Endothelial cell of umbilical vein (primary cell): ENCODE measurements at regions not wholly inside any gene's neighbourhood (a gene's known extent, or its start where the extent isn't known, plus 50 kb on each side); places are given as distances from the start of the nearest gene placed in this dataset.

Experiments used
- BruUV-seq: library from RNA; stranded (reverse); fragments of 400-500 nt; replicated peaks from 2 replicates; lab custom pipeline; 2021; lab: Mats Ljungman, UMichigan
- CTCF ChIA-PET: fragments of 300-600, 350-600 bp; sonication (Branson Sonifier 250); formaldehyde crosslinking; loops from one replicate; lab custom pipeline; 2021; ENCODE audit warnings: antibody characterized with exemption, inconsistent platforms; lab: Charles Lee
- POLR2A ChIA-PET: fragments of 300-600, 350-600 bp; sonication (Branson Sonifier 250); formaldehyde crosslinking; loops from one replicate; lab custom pipeline; 2021; ENCODE audit warnings: antibody characterized with exemption, inconsistent platforms; lab: Charles Lee
- DNase-seq: peaks from one replicate; pipeline ENCODE4 v3.0.0-alpha.2; 2011; ENCODE audit warnings: low read depth, low spot score
- FAIRE-seq: peaks from 2 replicates; lab custom pipeline; 2011; peaks lifted over from hg19 to GRCh38; lab: Jason Lieb, UNC
- H2AFZ ChIP-seq: 2 replicates; pipeline ENCODE4 v1.6.0; 2012; ENCODE audit warnings: low read depth, low read length, control low read depth, inconsistent platforms
- H3K27ac ChIP-seq: 2 replicates; pipeline ENCODE4 v1.5.1; 2011; ENCODE audit warnings: low read depth, mild to moderate bottlenecking, control low read depth, low read length, moderate library complexity; ENCODE audit not compliant: insufficient read depth
- H3K27me3 ChIP-seq, 2 experiments: 2 replicates each; pipeline versions ENCODE4 v1.6.0 to v1.6.1; 2011; ENCODE audit warnings: low read length in 2 of 2, mixed read lengths in 1 of 2; ENCODE audit not compliant: control insufficient read depth in 2 of 2, insufficient read depth in 2 of 2
- H3K36me3 ChIP-seq, 2 experiments: 2 replicates in 1 of 2; 3 replicates in 1 of 2; pipeline ENCODE4 v1.5.1; 2011; ENCODE audit warnings: low read length in 2 of 2, mild to moderate bottlenecking in 1 of 2, moderate library complexity in 1 of 2; ENCODE audit not compliant: control insufficient read depth in 2 of 2, insufficient read depth in 2 of 2; ENCODE audit errors: extremely low read depth in 1 of 2
- H3K4me1 ChIP-seq: 3 replicates; pipeline ENCODE4 v1.5.1; 2011; ENCODE audit warnings: mild to moderate bottlenecking, low read length; ENCODE audit not compliant: control insufficient read depth, insufficient read depth; ENCODE audit errors: extremely low read depth
- H3K4me2 ChIP-seq: 2 replicates; pipeline ENCODE4 v1.6.1; 2011; ENCODE audit warnings: low read length, control low read depth, mixed read lengths; ENCODE audit not compliant: insufficient read depth
- H3K4me3 ChIP-seq, 3 experiments: fragments of 200-600 bp in 1 of 3; sonication (generic), shearing (Covaris generic) in 1 of 3; replicated peaks in 1 of 3; 2 replicates each; pipeline ENCODE4 v1.5.1; 2011 to 2016; ENCODE audit warnings: control low read depth in 3 of 3, low read length in 3 of 3, mild to moderate bottlenecking in 2 of 3, inconsistent platforms in 1 of 3, low read depth in 1 of 3, moderate library complexity in 1 of 3; ENCODE audit not compliant: insufficient read depth in 1 of 3
- H3K79me2 ChIP-seq: 2 replicates; pipeline ENCODE4 v1.6.0; 2012; ENCODE audit warnings: low read length, inconsistent platforms; ENCODE audit not compliant: control insufficient read depth, insufficient read depth
- H3K9ac ChIP-seq: replicated peaks from 2 replicates; pipeline ENCODE3; 2011; ENCODE audit warnings: low read length, control low read depth; ENCODE audit not compliant: insufficient read depth; ENCODE audit errors: extremely low read depth
- H3K9me1 ChIP-seq: replicated peaks from 3 replicates; pipeline ENCODE4 v1.6.0; 2011; ENCODE audit warnings: mild to moderate bottlenecking, low read length; ENCODE audit not compliant: control insufficient read depth, insufficient read depth; ENCODE audit errors: extremely low read depth
- H3K9me3 ChIP-seq: replicated peaks from 2 replicates; pipeline ENCODE4 v1.5.1; 2012; ENCODE audit warnings: low read length, inconsistent platforms; ENCODE audit not compliant: control insufficient read depth, insufficient read depth
- H4K20me1 ChIP-seq: replicated peaks from 2 replicates; pipeline ENCODE3; 2011; ENCODE audit warnings: mild to moderate bottlenecking, low read length; ENCODE audit not compliant: control insufficient read depth, insufficient read depth; ENCODE audit errors: extremely low read depth
- CTCF ChIP-seq, 2 donors: IDR thresholded peaks; 1 replicate in 1 of 2; 2 replicates in 1 of 2; pipeline ENCODE4 v1.5.1; 2011; ENCODE audit warnings: low read length in 2 of 2, mild to moderate bottlenecking in 2 of 2, moderate library complexity in 2 of 2, control low read depth in 1 of 2, inconsistent platforms in 1 of 2, low read depth in 1 of 2; ENCODE audit not compliant: insufficient read depth in 1 of 2; ENCODE audit errors: extremely low read depth in 1 of 2
- EZH2 ChIP-seq: IDR thresholded peaks from 2 replicates; pipeline ENCODE4 v1.6.1; 2012; ENCODE audit warnings: borderline replicate concordance, low read depth, mild to moderate bottlenecking, moderate library complexity, low read length, inconsistent platforms; ENCODE audit not compliant: severe bottlenecking
- FOS ChIP-seq: IDR thresholded peaks from 2 replicates; pipeline ENCODE4 v1.6.1; 2011; ENCODE audit warnings: mild to moderate bottlenecking, low read length, moderate library complexity, borderline replicate concordance; ENCODE audit not compliant: insufficient read depth
- GATA2 ChIP-seq: IDR thresholded peaks from 2 replicates; pipeline ENCODE4 v1.7.0; 2011; ENCODE audit warnings: low read depth, mild to moderate bottlenecking, moderate library complexity, mixed read lengths, low read length; ENCODE audit not compliant: insufficient read length, insufficient read depth
- JUN ChIP-seq: IDR thresholded peaks from 2 replicates; pipeline ENCODE4 v1.6.1; 2011; ENCODE audit warnings: borderline replicate concordance, low read depth; ENCODE audit not compliant: insufficient read length, insufficient read depth
- MYC ChIP-seq: IDR thresholded peaks from one replicate; pipeline ENCODE4 v1.6.1; 2011; ENCODE audit warnings: mild to moderate bottlenecking, low read depth, low read length
- POLR2A ChIP-seq: IDR thresholded peaks from 2 replicates; pipeline ENCODE4 v1.6.1; 2012; ENCODE audit warnings: low read depth, mild to moderate bottlenecking, control low read depth, low read length
- POLR2AphosphoS5 ChIP-seq: IDR thresholded peaks from 2 replicates; pipeline ENCODE4 v1.6.1; 2012; ENCODE audit warnings: low read depth, mild to moderate bottlenecking, control low read depth, low read length, moderate library complexity; ENCODE audit not compliant: insufficient read depth
- dilution Hi-C: fragments of 300-500 bp; cut with MboI; formaldehyde crosslinking; loops from one replicate; pipeline ENCODE4 v1.15.0; 2019; ENCODE audit warnings: low sequenced_read_pairs; ENCODE audit not compliant: extremely low pct_ligation_motif_present
- intact Hi-C: fragments of 100-400 bp; cut with micrococcal nuclease; formaldehyde crosslinking; loops from one replicate; pipeline ENCODE4 v1.10.0; 2022
- TF ChIP-seq, protein P1 (sequence below): IDR thresholded peaks from 2 replicates; pipeline ENCODE4 v1.6.1; 2011; ENCODE audit not compliant: insufficient read depth, insufficient read length

DNA sequence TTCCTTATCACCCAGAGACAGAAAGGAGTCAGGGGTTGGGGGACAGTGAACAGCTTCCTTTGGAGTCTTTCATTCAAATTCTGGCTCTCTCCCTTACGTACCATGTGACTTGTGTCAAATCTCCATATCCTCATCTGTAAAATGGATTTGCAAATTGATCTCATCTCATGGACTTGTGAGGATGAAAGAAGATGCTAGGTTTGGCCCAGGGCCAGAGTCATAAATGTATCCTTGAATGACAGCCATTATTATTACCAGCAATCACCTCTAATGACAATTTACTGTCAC, 67.8 kb upstream of the POLG start:
- Histone ChIP-seq H3K27ac (no peak overlapping the region), H4K20me1 (no peaks in the 10 kb centered on the region), H3K79me2 (no peaks in the 10 kb centered on the region), H3K9ac (no peak overlapping the region), H3K4me2 (no peak overlapping the region), H3K9me1 (no peaks in the 10 kb centered on the region), H3K36me3 (no peaks in the 10 kb centered on the region), H2AFZ (no peak overlapping the region), H3K27me3 (peaks cover 89 to 98% of the 10 kb centered on the region in 2 experiments), H3K4me3 (no peak overlapping the region), H3K4me1 (no peaks in the 10 kb centered on the region), H3K9me3 (no peaks in the 10 kb centered on the region)
- TF ChIP-seq CTCF (IDR thresholded peaks at IDR 0.05; ENCODE audit: extremely low read depth in 1 of 2, insufficient read depth in 1 of 2, low read depth in 1 of 2, low read length in 2 of 2), result no peak
- TF ChIP-seq GATA2, result no peak
- no peak for TF ChIP-seq JUN
- no peak for TF ChIP-seq EZH2
- no peak for TF ChIP-seq POLR2AphosphoS5
- no peak for TF ChIP-seq FOS
- TF ChIP-seq POLR2A, result no peak
- TF ChIP-seq MYC, result no peak
- TF ChIP-seq, protein P1, sequence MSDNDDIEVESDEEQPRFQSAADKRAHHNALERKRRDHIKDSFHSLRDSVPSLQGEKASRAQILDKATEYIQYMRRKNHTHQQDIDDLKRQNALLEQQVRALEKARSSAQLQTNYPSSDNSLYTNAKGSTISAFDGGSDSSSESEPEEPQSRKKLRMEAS, result no peak
- POLR2A ChIA-PET, result no interaction called here
- intact Hi-C loops (no loop called here), dilution Hi-C loops (no loop called here)
- DNase-seq (no peak), FAIRE-seq (no peak)
- CTCF ChIA-PET, result interaction anchor here (1.1 to 1.9 kb wide), 2 partner anchors 8 to 44 kb away, joined by 3 to 5 read pairs; no protein-coding TSS in a partner anchor
- no TSS peak for BruUV-seq
